ENCODE measurements at regions not wholly inside any gene's neighbourhood (a gene's known extent, or its start where the extent isn't known, plus 50 kb on each side); places are given as distances from the start of the nearest gene placed in this dataset.

- TF ChIP-seq CTCF (IDR thresholded peaks at IDR 0.05; ENCODE audit: low read length) = no peak
- TF ChIP-seq EZH2 (IDR thresholded peaks at IDR 0.05; ENCODE audit: borderline replicate concordance, low read length) = no peak
These were observed 643.8 kb downstream of the HDGFL1 start for GRCh38 chr6:23213193-23213592.

All from OCI-LY1 (cell line).